NCI-H226 (cell line): ENCODE measurements at regions not wholly inside any gene's neighbourhood (a gene's known extent, or its start where the extent isn't known, plus 50 kb on each side); places are given as distances from the start of the nearest gene placed in this dataset.
A peak's percentile ranks its signal among the peaks of the same experiment; 100 is the strongest.
"Not testable (repeated sequence)": the region's sequence is repeated elsewhere in the genome, so short reads cannot be mapped to it uniquely, and the experiment has no call there.

ENCODE experiments used
- DNase-seq: peaks from one replicate; pipeline ENCODE4 v3.0.0-alpha.2; 2015

- DNase-seq: peak; percentile 17
These were observed 339.6 kb upstream of the NOX3 start for GRCh38 chr6:155795173-155795796.

GRCh38 chr6:155791891-155792290 lies 336.3 kb upstream of the NOX3 start:
- no peak for DNase-seq

- DNase-seq: no peak
These were observed 335.5 kb upstream of the NOX3 start for GRCh38 chr6:155791186-155791585.

GRCh38 chr6:155787168-155787567 lies 331.5 kb upstream of the NOX3 start:
- no peak for DNase-seq

- no peak for DNase-seq
These were observed 330.9 kb upstream of the NOX3 start for GRCh38 chr6:155786528-155786927.

- no peak for DNase-seq
These were observed 327.3 kb upstream of the NOX3 start for GRCh38 chr6:155782739-155783459.

GRCh38 chr6:155782320-155782731 lies 326.7 kb upstream of the NOX3 start:
- peak; percentile 52 for DNase-seq

GRCh38 chr6:155779456-155779855 lies 323.8 kb upstream of the NOX3 start:
- no peak for DNase-seq

GRCh38 chr6:155778336-155778735 lies 322.7 kb upstream of the NOX3 start:
- DNase-seq: no peak

GRCh38 chr6:155771822-155772221 lies 316.2 kb upstream of the NOX3 start:
- no peak for DNase-seq

- DNase-seq: no peak
These were observed 315.2 kb upstream of the NOX3 start for GRCh38 chr6:155770856-155771255.

GRCh38 chr6:155770313-155770712 lies 314.7 kb upstream of the NOX3 start:
- DNase-seq: no peak

GRCh38 chr6:155765275-155766194 lies 309.9 kb upstream of the NOX3 start:
- DNase-seq: no peak

- no peak for DNase-seq
These were observed 307.0 kb upstream of the NOX3 start for GRCh38 chr6:155762649-155763048.

GRCh38 chr6:155755452-155755851 lies 299.8 kb upstream of the NOX3 start:
- no peak for DNase-seq

- DNase-seq: not testable (repeated sequence)
These were observed 293.1 kb upstream of the NOX3 start for GRCh38 chr6:155748778-155749177.

- no peak for DNase-seq
These were observed 291.9 kb upstream of the NOX3 start for GRCh38 chr6:155747491-155747890.

GRCh38 chr6:155740781-155741399 lies 285.3 kb upstream of the NOX3 start:
- DNase-seq: no peak

- no peak for DNase-seq
These were observed 283.0 kb upstream of the NOX3 start for GRCh38 chr6:155738602-155739105.

GRCh38 chr6:155717374-155717773 lies 261.7 kb upstream of the NOX3 start:
- DNase-seq: no peak

GRCh38 chr6:155710704-155711103 lies 255.1 kb upstream of the NOX3 start:
- no peak for DNase-seq

GRCh38 chr6:155709262-155709661 lies 253.6 kb upstream of the NOX3 start:
- DNase-seq: no peak

GRCh38 chr6:155708100-155708499 lies 252.5 kb upstream of the NOX3 start:
- DNase-seq: no peak
